NCI-H1105 (cell line): ENCODE measurements at regions not wholly inside any gene's neighbourhood (a gene's known extent, or its start where the extent isn't known, plus 50 kb on each side); places are given as distances from the start of the nearest gene placed in this dataset.

Experiments used
- DNase-seq: peaks from one replicate; lab custom pipeline; 2025; lab: John Stamatoyannopoulos, UW

GRCh38 chr11:56932572-56933220 lies 56.0 kb upstream of the OR5AK2 start:
- DNase-seq = no peak

- DNase-seq = no peak
These were observed 65.6 kb upstream of the OR5AK2 start for GRCh38 chr11:56923116-56923515.

- DNase-seq = no peak
These were observed 66.3 kb upstream of the OR5AK2 start for GRCh38 chr11:56922421-56922820.

- DNase-seq = no peak
These were observed 70.9 kb upstream of the OR5AK2 start for GRCh38 chr11:56917708-56918400.

- DNase-seq = no peak
These were observed 72.1 kb upstream of the OR5AK2 start for GRCh38 chr11:56916587-56916986.

- no peak for DNase-seq
These were observed 72.6 kb upstream of the OR5AK2 start for GRCh38 chr11:56916162-56916561.

- DNase-seq = no peak
These were observed 77.4 kb upstream of the OR5AK2 start for GRCh38 chr11:56911312-56911711.

- DNase-seq = no peak
These were observed 77.9 kb upstream of the OR5AK2 start for GRCh38 chr11:56910785-56911184.

- no peak for DNase-seq
These were observed 78.5 kb upstream of the OR5AK2 start for GRCh38 chr11:56910046-56910773.

GRCh38 chr11:56909563-56909962 lies 79.2 kb upstream of the OR5AK2 start:
- no peak for DNase-seq

GRCh38 chr11:56909080-56909479 lies 79.6 kb upstream of the OR5AK2 start:
- no peak for DNase-seq

- no peak for DNase-seq
These were observed 82.0 kb upstream of the OR5AK2 start for GRCh38 chr11:56906683-56907148.

- no peak for DNase-seq
These were observed 82.8 kb upstream of the OR5AK2 start for GRCh38 chr11:56905936-56906335.

GRCh38 chr11:56905442-56905841 lies 83.3 kb upstream of the OR5AK2 start:
- no peak for DNase-seq

- no peak for DNase-seq
These were observed 89.9 kb upstream of the OR5AK2 start for GRCh38 chr11:56898856-56899255.

GRCh38 chr11:56890584-56891305 lies 98.0 kb upstream of the OR5AK2 start:
- no peak for DNase-seq

GRCh38 chr11:56889986-56890385 lies 98.7 kb upstream of the OR5AK2 start:
- DNase-seq = no peak

- DNase-seq = no peak
These were observed 100.8 kb upstream of the OR5AK2 start for GRCh38 chr11:56887940-56888339.

GRCh38 chr11:56886455-56886854 lies 102.3 kb upstream of the OR5AK2 start:
- DNase-seq = no peak

- DNase-seq = no peak
These were observed 102.9 kb upstream of the OR5AK2 start for GRCh38 chr11:56885854-56886253.

GRCh38 chr11:56885177-56885576 lies 103.5 kb upstream of the OR5AK2 start:
- no peak for DNase-seq

- DNase-seq = no peak
These were observed 105.2 kb upstream of the OR5AK2 start for GRCh38 chr11:56883371-56883987.
